Cardiac fibroblast (primary cell): ENCODE measurements at regions not wholly inside any gene's neighbourhood (a gene's known extent, or its start where the extent isn't known, plus 50 kb on each side); places are given as distances from the start of the nearest gene placed in this dataset.

Experiments
- DNase-seq, 2 donors: peaks; one replicate each; pipeline versions ENCODE4 v3.0.0 to v3.0.0-alpha.2; 2010; ENCODE audit warnings: low read depth in 2 of 2
- H3K4me3 ChIP-seq, 2 donors: replicated peaks in 1 of 2; 1 replicate in 1 of 2; 2 replicates in 1 of 2; pipeline ENCODE4 v1.5.1; 2011; ENCODE audit warnings: low read depth in 2 of 2, low read length in 2 of 2, mild to moderate bottlenecking in 2 of 2, moderate library complexity in 1 of 2
- TF ChIP-seq, protein P1 (sequence below): IDR thresholded peaks from one replicate; pipeline ENCODE4 v1.5.1; 2011; ENCODE audit warnings: low read depth, mild to moderate bottlenecking, low read length, inconsistent platforms

DNA sequence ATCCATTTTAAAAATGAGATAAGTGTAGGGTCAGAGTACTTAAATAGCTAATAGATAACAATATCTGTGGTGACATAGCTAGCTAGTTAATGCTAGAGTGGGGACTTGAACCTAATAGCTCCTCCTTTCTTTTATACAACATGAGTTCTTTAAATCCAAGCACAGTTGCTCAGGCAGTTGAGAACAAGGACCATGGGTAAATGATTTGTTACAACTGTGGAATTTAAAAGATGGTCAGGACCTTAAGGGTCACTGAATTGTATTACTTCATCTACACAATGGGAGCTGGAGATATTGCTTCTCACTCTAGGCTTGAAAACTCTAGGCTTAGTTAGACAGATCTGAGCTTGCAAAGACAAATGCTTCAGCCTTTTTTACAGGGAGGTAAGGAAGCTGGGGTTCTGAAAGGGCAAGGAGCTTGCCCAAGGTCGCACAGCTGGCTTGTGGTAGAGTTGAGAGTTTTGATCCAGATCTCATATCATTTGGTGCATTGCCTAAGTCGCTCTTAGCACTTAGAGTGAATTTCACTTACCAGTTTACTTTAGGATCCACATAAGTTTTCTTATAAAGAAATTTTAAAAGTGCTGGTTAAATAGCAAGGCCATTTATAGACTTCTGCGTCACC lies 90.2 kb downstream of the EDEM1 start:
- TF ChIP-seq, protein P1, sequence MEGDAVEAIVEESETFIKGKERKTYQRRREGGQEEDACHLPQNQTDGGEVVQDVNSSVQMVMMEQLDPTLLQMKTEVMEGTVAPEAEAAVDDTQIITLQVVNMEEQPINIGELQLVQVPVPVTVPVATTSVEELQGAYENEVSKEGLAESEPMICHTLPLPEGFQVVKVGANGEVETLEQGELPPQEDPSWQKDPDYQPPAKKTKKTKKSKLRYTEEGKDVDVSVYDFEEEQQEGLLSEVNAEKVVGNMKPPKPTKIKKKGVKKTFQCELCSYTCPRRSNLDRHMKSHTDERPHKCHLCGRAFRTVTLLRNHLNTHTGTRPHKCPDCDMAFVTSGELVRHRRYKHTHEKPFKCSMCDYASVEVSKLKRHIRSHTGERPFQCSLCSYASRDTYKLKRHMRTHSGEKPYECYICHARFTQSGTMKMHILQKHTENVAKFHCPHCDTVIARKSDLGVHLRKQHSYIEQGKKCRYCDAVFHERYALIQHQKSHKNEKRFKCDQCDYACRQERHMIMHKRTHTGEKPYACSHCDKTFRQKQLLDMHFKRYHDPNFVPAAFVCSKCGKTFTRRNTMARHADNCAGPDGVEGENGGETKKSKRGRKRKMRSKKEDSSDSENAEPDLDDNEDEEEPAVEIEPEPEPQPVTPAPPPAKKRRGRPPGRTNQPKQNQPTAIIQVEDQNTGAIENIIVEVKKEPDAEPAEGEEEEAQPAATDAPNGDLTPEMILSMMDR = no peak
- no peak for DNase-seq
- H3K4me3 ChIP-seq = no peak overlapping the region

DNA sequence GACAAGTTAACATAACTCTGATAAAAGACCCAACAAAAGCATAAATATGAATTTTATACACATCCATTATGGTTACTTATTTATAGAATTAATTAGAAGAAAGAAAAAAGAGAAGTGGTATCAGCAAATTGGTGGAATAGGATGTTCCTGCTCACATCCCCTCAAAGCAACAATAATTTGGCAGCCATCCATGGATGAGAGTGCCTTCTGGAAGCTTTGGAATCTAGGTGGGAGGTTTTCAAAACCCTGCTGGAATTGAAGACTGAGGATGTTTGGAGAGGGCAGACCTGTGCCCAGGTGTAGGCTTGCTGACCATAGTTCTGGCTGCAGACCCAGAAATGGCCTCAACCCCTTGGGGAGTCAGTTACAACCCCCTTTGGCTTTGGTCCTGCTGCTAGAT lies 91.2 kb downstream of the EDEM1 start:
- no peak for DNase-seq
- TF ChIP-seq, protein P1 = no peak
- no peak overlapping the region for H3K4me3 ChIP-seq

DNA sequence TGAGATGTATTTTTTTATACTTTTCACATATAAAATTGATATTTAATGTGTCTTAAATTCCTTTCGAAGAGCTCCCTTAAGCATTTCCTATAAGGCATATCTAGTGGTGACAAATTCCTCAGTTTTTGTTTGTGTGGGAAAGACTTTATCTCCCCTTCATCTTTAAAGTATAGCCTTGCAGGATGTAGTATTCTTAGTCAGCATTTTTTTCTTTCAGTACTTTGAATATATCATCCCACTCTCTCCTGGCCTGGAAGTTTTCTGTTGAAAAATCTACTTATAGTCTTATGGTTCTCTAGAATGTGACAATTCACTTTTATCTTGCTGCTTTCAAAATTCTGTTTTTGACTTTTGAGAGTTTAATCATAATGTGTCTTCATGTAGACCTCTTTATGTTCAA lies 95.2 kb downstream of the EDEM1 start:
- no peak overlapping the region for H3K4me3 ChIP-seq
- no peak for DNase-seq
- TF ChIP-seq, protein P1 = no peak

DNA sequence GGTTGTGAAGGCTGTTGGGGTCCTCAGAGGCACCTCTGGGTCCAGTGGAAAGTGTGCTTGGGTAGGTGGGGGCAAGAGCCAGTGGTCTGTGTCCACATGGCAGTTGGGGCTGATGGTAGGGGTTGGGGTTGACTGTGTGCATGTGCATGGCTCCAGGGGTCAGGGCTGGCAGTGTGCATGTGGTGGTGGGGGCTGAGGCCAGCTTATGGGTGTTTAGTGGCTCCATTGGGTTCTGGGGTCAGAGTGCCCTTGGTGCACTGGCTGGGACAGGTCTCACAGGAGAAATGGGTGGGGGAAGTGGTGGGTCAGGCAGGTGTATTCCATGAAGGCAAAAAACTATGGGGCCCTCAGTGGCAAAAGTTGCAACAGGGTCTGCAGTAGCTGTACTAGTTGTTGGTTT lies 97.9 kb downstream of the EDEM1 start:
- DNase-seq = no peak
- H3K4me3 ChIP-seq = no peak overlapping the region
- TF ChIP-seq, protein P1 = no peak

DNA sequence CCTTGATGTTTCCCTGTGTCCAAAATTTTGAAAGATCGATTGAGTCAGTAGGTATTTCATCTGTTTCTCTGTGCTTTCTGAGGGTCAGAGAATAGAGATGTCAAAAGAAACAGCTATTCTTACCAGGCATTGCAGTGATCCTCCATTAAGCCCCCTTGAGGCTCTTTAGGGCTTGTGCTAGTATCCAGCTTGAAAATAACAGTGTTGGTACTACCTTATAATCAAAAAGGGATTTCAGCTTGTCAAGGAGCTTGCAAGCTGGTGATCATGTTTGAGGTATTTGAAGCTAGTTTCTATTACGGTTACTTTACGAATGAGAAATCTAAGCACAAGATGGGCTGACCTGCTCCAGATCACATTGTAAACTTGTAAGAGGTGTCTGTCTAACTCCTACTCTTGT lies 103.4 kb downstream of the EDEM1 start:
- no peak overlapping the region for H3K4me3 ChIP-seq
- no peak for DNase-seq
- TF ChIP-seq, protein P1 = no peak

DNA sequence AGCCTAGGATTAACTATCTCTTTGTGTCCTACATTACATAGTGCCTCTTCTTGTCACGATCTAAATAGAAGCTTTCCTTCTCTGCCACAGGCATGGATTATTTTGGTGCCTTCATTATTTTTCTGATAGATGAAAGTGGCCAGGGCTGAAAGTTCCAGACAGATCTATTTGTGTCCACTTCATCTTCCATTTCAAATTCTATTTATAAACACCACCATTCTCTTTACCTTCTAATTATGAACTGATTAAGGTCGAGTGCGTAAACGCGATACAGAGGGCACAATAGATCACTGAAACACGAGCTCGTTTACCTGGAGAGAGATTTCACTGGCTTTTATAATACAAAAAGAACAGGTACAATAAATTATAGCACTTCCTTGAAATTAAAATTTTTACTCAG lies 105.0 kb downstream of the EDEM1 start:
- no peak for DNase-seq
- TF ChIP-seq, protein P1 = no peak

DNA sequence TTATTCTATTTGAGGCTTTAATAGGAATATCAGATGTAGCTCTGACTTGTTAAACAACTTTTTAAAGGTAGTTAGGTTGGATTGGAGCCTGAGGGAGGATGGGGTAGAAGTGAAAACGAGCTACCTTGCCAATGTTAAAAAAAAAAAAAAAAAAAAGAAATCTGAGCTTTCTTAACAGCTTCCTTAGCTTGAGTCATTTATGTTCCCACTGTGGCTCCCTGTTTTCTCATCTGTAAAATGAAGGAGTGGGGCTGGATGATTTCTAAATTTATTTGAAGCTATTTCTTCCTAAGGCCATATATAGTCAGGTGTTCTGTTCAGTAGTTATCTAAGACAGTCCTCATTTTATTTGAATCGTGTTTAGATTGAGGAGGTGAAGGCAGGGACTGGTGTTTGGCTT lies 105.7 kb downstream of the EDEM1 start:
- TF ChIP-seq, protein P1 = no peak
- H3K4me3 ChIP-seq = no peak overlapping the region
- no peak for DNase-seq

More for the DNA sequence above, 105.0 kb downstream of the EDEM1 start:
- H3K4me3 ChIP-seq = no peak overlapping the region
